ENCODE measurements at regions not wholly inside any gene's neighbourhood (a gene's known extent, or its start where the extent isn't known, plus 50 kb on each side); places are given as distances from the start of the nearest gene placed in this dataset.

- H2AFZ ChIP-seq (ENCODE audit: low read depth, low read length), result no peak overlapping the region
- H3K36me3 ChIP-seq (ENCODE audit: insufficient read depth, low read length), result no peaks in the 10 kb centered on the region
- no peaks in the 10 kb centered on the region for H3K9me3 ChIP-seq (ENCODE audit: low read length)
- no peak overlapping the region for H3K4me3 ChIP-seq (ENCODE audit: low read length)
- no peaks in the 10 kb centered on the region for H3K27me3 ChIP-seq (ENCODE audit: insufficient read depth, low read length)
- peaks cover 27% of the 10 kb centered on the region for H3K4me1 ChIP-seq (ENCODE audit: insufficient read depth, low read length)
Observed at GRCh38 chr5:82817897-82818676, 259.1 kb downstream of the TMEM167A start.

GRCh38 chr5:82816926-82817325, 260.3 kb downstream of the TMEM167A start:
- H3K27me3 ChIP-seq (ENCODE audit: insufficient read depth, low read length), result no peaks in the 10 kb centered on the region
- H3K36me3 ChIP-seq (ENCODE audit: insufficient read depth, low read length), result no peaks in the 10 kb centered on the region
- H3K4me3 ChIP-seq (ENCODE audit: low read length), result no peak overlapping the region
- no peak overlapping the region for H2AFZ ChIP-seq (ENCODE audit: low read depth, low read length)
- no peaks in the 10 kb centered on the region for H3K9me3 ChIP-seq (ENCODE audit: low read length)
- peaks cover 32% of the 10 kb centered on the region for H3K4me1 ChIP-seq (ENCODE audit: insufficient read depth, low read length)

- H3K27me3 ChIP-seq (ENCODE audit: insufficient read depth, low read length), result no peaks in the 10 kb centered on the region
- H2AFZ ChIP-seq (ENCODE audit: low read depth, low read length), result no peak overlapping the region
- H3K36me3 ChIP-seq (ENCODE audit: insufficient read depth, low read length), result no peaks in the 10 kb centered on the region
Observed at GRCh38 chr5:82815871-82816270, 261.3 kb downstream of the TMEM167A start.

GRCh38 chr5:82813861-82814260, 263.3 kb downstream of the TMEM167A start:
- no peaks in the 10 kb centered on the region for H3K9me3 ChIP-seq (ENCODE audit: low read length)
- H3K36me3 ChIP-seq (ENCODE audit: insufficient read depth, low read length), result no peaks in the 10 kb centered on the region
- no peak overlapping the region for H2AFZ ChIP-seq (ENCODE audit: low read depth, low read length)
- H3K4me1 ChIP-seq (ENCODE audit: insufficient read depth, low read length), result peaks cover 40% of the 10 kb centered on the region
- no peak overlapping the region for H3K4me3 ChIP-seq (ENCODE audit: low read length)
- no peaks in the 10 kb centered on the region for H3K27me3 ChIP-seq (ENCODE audit: insufficient read depth, low read length)

More at GRCh38 chr5:82815871-82816270, 261.3 kb downstream of the TMEM167A start:
- H3K4me1 ChIP-seq (ENCODE audit: insufficient read depth, low read length), result peaks cover 33% of the 10 kb centered on the region
- H3K4me3 ChIP-seq (ENCODE audit: low read length), result no peak overlapping the region
- no peaks in the 10 kb centered on the region for H3K9me3 ChIP-seq (ENCODE audit: low read length)

DNA sequence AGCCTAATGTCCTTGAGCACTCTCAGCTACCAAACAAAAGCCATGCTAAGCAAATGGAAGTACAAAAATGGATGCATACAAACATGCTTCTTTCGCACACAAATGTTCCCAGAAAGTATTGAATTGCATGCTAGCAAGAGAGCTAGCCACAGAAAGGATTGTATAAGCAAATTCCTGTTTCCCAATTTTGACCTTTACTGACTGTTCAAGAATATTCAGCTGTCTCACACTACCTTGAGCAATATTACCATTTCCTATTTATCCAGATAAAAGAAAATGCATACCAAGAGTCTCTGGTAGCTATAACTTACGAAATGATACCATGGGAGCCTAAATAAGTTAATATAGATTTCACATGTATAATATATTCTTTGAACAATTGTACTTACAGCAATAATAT, 264.6 kb downstream of the TMEM167A start:
- Histone ChIP-seq H2AFZ (ENCODE audit: low read depth, low read length) (no peak overlapping the region), H3K9me3 (ENCODE audit: low read length) (no peaks in the 10 kb centered on the region), H3K4me1 (ENCODE audit: insufficient read depth, low read length) (peaks cover 40% of the 10 kb centered on the region), H3K36me3 (ENCODE audit: insufficient read depth, low read length) (no peaks in the 10 kb centered on the region), H3K4me3 (ENCODE audit: low read length) (no peak overlapping the region), H3K27me3 (ENCODE audit: insufficient read depth, low read length) (no peaks in the 10 kb centered on the region)

GRCh38 chr5:82811490-82811889, 265.7 kb downstream of the TMEM167A start:
- Histone ChIP-seq H3K4me3 (ENCODE audit: low read length) (no peak overlapping the region), H3K36me3 (ENCODE audit: insufficient read depth, low read length) (no peaks in the 10 kb centered on the region), H3K4me1 (ENCODE audit: insufficient read depth, low read length) (peaks cover 40% of the 10 kb centered on the region), H3K9me3 (ENCODE audit: low read length) (no peaks in the 10 kb centered on the region), H3K27me3 (ENCODE audit: insufficient read depth, low read length) (no peaks in the 10 kb centered on the region), H2AFZ (ENCODE audit: low read depth, low read length) (no peak overlapping the region)

GRCh38 chr5:82809420-82810143, 267.6 kb downstream of the TMEM167A start:
- Histone ChIP-seq H3K4me3 (ENCODE audit: low read length) (no peak overlapping the region), H3K9me3 (ENCODE audit: low read length) (no peaks in the 10 kb centered on the region), H3K36me3 (ENCODE audit: insufficient read depth, low read length) (no peaks in the 10 kb centered on the region)

GRCh38 chr5:82808960-82809359, 268.2 kb downstream of the TMEM167A start:
- Histone ChIP-seq H2AFZ (ENCODE audit: low read depth, low read length) (no peak overlapping the region), H3K36me3 (ENCODE audit: insufficient read depth, low read length) (no peaks in the 10 kb centered on the region), H3K27me3 (ENCODE audit: insufficient read depth, low read length) (no peaks in the 10 kb centered on the region), H3K9me3 (ENCODE audit: low read length) (no peaks in the 10 kb centered on the region), H3K4me3 (ENCODE audit: low read length) (no peak overlapping the region), H3K4me1 (ENCODE audit: insufficient read depth, low read length) (peaks cover 36% of the 10 kb centered on the region)

More at GRCh38 chr5:82809420-82810143, 267.6 kb downstream of the TMEM167A start:
- H3K27me3 ChIP-seq (ENCODE audit: insufficient read depth, low read length), result no peaks in the 10 kb centered on the region
- no peak overlapping the region for H2AFZ ChIP-seq (ENCODE audit: low read depth, low read length)
- H3K4me1 ChIP-seq (ENCODE audit: insufficient read depth, low read length), result peaks cover 40% of the 10 kb centered on the region

DNA sequence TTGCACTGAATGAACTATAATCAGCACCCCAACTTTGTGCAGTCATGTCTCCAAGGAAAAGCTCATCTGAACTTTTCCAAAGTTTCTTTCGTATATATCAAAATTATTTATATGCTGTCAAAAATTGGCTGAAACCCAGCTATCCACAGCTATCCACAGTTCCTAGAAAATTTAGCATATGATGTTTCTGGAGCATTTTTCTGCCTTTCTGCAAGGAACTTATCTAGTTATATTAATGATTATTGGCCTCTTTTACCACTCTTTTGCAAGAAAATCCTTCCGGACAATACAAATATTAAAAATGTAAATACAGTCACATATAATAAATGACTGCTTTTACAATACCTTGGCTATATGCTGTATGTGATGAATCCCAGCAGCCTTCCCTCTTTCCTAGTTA, 270.2 kb downstream of the TMEM167A start:
- Histone ChIP-seq H3K4me3 (ENCODE audit: low read length) (no peak overlapping the region), H3K9me3 (ENCODE audit: low read length) (no peaks in the 10 kb centered on the region), H3K27me3 (ENCODE audit: insufficient read depth, low read length) (no peaks in the 10 kb centered on the region)

DNA sequence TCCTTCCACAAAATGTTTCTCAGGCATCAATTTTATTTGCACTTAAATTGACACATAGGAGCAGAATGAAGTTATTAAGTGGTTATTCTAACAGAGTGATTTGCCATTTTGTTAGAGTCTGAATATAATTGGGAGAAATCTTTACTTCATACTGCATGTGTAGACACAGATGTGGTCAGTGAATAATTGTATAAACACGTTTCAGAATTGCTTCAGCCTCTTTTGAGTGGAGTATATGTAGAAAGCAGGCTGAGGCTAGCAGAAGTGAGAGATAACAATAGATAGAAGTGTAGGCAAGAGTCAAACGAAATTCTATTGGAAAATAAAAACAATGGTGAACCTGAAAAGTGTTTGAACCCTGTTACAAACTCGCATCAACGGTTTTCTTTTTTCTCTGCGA, 270.7 kb downstream of the TMEM167A start:
- Histone ChIP-seq H3K4me3 (ENCODE audit: low read length) (no peak overlapping the region), H3K9me3 (ENCODE audit: low read length) (no peaks in the 10 kb centered on the region), H2AFZ (ENCODE audit: low read depth, low read length) (no peak overlapping the region)

More for the DNA sequence above, 270.2 kb downstream of the TMEM167A start:
- H2AFZ ChIP-seq (ENCODE audit: low read depth, low read length), result no peak overlapping the region
- H3K4me1 ChIP-seq (ENCODE audit: insufficient read depth, low read length), result peaks cover 18% of the 10 kb centered on the region
- H3K36me3 ChIP-seq (ENCODE audit: insufficient read depth, low read length), result no peaks in the 10 kb centered on the region

DNA sequence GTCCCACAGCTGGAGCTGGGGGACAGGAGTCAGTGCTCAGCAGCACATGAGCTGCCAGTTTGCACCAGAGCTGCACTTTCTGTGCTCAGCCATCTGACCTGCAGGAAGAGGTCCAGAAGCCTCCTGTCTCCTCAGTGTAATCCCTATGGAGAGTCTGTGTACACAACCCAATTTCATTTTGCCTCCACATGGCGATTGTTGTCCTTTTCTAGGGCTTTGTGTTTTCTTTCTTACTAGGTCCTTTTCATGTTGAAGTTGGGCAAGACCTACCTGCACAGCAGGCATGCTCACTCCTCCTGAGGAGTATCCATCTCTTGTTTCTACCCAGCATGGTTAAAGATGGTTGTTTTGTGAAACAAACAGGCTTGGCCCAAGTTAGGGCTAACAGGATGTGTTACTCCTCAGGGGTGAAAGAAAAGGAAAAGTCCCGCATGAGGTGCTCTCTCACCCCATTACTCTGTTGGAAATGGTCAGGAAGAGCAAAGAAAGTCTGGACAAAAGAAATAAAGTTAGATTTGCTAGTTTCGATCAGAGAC, 273.0 kb downstream of the TMEM167A start:
- no peak overlapping the region for H3K4me3 ChIP-seq (ENCODE audit: low read length)
- no peaks in the 10 kb centered on the region for H3K36me3 ChIP-seq (ENCODE audit: insufficient read depth, low read length)
- no peak overlapping the region for H2AFZ ChIP-seq (ENCODE audit: low read depth, low read length)
- no peaks in the 10 kb centered on the region for H3K27me3 ChIP-seq (ENCODE audit: insufficient read depth, low read length)
- no peaks in the 10 kb centered on the region for H3K9me3 ChIP-seq (ENCODE audit: low read length)
- peaks cover 4% of the 10 kb centered on the region for H3K4me1 ChIP-seq (ENCODE audit: insufficient read depth, low read length)

More for the DNA sequence above, 270.7 kb downstream of the TMEM167A start:
- H3K27me3 ChIP-seq (ENCODE audit: insufficient read depth, low read length), result no peaks in the 10 kb centered on the region
- H3K36me3 ChIP-seq (ENCODE audit: insufficient read depth, low read length), result no peaks in the 10 kb centered on the region
- H3K4me1 ChIP-seq (ENCODE audit: insufficient read depth, low read length), result peaks cover 13% of the 10 kb centered on the region

DNA sequence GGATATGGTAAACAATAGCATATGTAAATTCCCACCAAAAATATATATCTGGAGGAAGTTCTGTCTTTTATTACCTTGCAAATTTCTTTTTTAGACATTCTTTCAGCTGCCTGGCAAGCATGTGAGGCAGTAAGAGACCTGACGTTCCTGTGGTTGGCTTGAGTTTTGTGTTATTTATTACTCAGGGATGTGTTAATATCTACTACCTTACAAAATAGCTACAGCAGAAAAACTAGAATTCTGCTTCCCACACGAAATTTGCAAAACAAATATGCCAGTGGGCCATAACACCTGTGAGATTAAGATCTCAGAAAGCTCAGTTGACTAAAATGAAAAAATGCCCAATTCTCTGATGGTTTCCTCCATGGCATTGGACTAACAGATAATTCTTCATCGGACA, 274.2 kb downstream of the TMEM167A start:
- Histone ChIP-seq H3K27me3 (ENCODE audit: insufficient read depth, low read length) (no peaks in the 10 kb centered on the region), H3K9me3 (ENCODE audit: low read length) (no peaks in the 10 kb centered on the region), H3K4me1 (ENCODE audit: insufficient read depth, low read length) (no peaks in the 10 kb centered on the region), H2AFZ (ENCODE audit: low read depth, low read length) (no peak overlapping the region), H3K4me3 (ENCODE audit: low read length) (no peak overlapping the region), H3K36me3 (ENCODE audit: insufficient read depth, low read length) (no peaks in the 10 kb centered on the region)

DNA sequence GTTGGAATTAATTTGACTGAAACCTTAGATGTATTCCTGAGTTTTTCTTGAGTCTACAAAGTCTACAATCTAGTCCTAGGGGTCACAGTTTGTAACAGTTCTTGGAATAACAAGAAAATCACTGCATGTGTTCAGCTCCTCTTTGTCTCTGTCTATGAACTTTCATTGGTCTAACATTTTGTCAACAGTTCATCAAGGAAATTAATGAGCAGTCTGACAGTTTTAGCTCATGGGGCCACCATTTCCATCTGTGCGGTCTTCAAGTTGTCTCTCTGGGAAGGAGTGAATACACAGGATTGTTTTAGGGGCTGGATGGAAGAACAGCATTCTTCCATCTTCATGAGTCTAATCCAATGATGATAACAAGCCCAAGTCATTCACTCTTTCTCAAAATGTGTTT, 276.4 kb downstream of the TMEM167A start:
- Histone ChIP-seq H2AFZ (ENCODE audit: low read depth, low read length) (no peak overlapping the region), H3K4me1 (ENCODE audit: insufficient read depth, low read length) (no peaks in the 10 kb centered on the region), H3K27me3 (ENCODE audit: insufficient read depth, low read length) (no peaks in the 10 kb centered on the region), H3K36me3 (ENCODE audit: insufficient read depth, low read length) (no peaks in the 10 kb centered on the region), H3K9me3 (ENCODE audit: low read length) (no peaks in the 10 kb centered on the region), H3K4me3 (ENCODE audit: low read length) (no peak overlapping the region)

Measured in neuron (in vitro differentiated cells).